Aorta (tissue), 5 donors: ENCODE measurements at regions not wholly inside any gene's neighbourhood (a gene's known extent, or its start where the extent isn't known, plus 50 kb on each side); places are given as distances from the start of the nearest gene placed in this dataset.

Experiments used
- ATAC-seq: fragments of 200-7000 bp; cut with Tn5 transposase; one replicate; pipeline ENCODE4 v1.9.1; 2022; ENCODE audit warnings: moderate library complexity; ENCODE audit not compliant: low FRiP score
- DNase-seq, 2 donors: peaks; one replicate each; pipeline ENCODE4 v3.0.0-alpha.2; 2020
- H3K27ac ChIP-seq, 2 donors: one replicate each; pipeline ENCODE4 v1.5.1; 2013; ENCODE audit warnings: low read length in 2 of 2, mild to moderate bottlenecking in 2 of 2, moderate library complexity in 2 of 2, control low read depth in 1 of 2, inconsistent platforms in 1 of 2, low read depth in 1 of 2
- H3K27me3 ChIP-seq, 2 donors: one replicate each; pipeline ENCODE4 v1.6.1; 2013; ENCODE audit warnings: control low read depth in 1 of 2, low read length in 1 of 2, mild to moderate bottlenecking in 1 of 2, moderate library complexity in 1 of 2; ENCODE audit not compliant: insufficient read depth in 2 of 2, control insufficient read depth in 1 of 2
- H3K36me3 ChIP-seq, 2 donors: one replicate each; pipeline ENCODE4 v1.6.1; 2013; ENCODE audit warnings: control low read depth in 1 of 2, low read length in 1 of 2, mild to moderate bottlenecking in 1 of 2; ENCODE audit not compliant: insufficient read depth in 2 of 2, control insufficient read depth in 1 of 2
- H3K4me1 ChIP-seq, 2 donors: one replicate each; pipeline ENCODE4 v1.6.1; 2013; ENCODE audit warnings: low read length in 2 of 2, control low read depth in 1 of 2, mild to moderate bottlenecking in 1 of 2, moderate library complexity in 1 of 2; ENCODE audit not compliant: insufficient read depth in 2 of 2, control insufficient read depth in 1 of 2
- H3K4me3 ChIP-seq, 2 donors: one replicate each; pipeline ENCODE4 v1.5.1; 2013; ENCODE audit warnings: low read length in 2 of 2, control low read depth in 1 of 2, mild to moderate bottlenecking in 1 of 2
- H3K9me3 ChIP-seq: one replicate; pipeline ENCODE4 v1.6.1; 2013; ENCODE audit warnings: mild to moderate bottlenecking, low read length; ENCODE audit not compliant: control insufficient read depth
- WGBS, 2 donors: extraction: QIAGEN DNeasy Blood & Tissue Kit; methylation state at CpG; one replicate each; pipeline ENCODE4 v1.1.7; 2013; 5-methylcytosine and 5-hydroxymethylcytosine counted together
- intact Hi-C, 2 donors: fragments of 100-400 bp; cut with DNase I; formaldehyde crosslinking; loops; one replicate each; pipeline versions ENCODE4 v1.14.2 to v1.15.0; 2022
- donor health status: healthy with polysubstance abuse.
- donor health status: Bipolar disorder and iron deficiency.
- donor health status: DM: no; HTN: no; CAD: no.
- donor health status: DM: no; HTN: no; CAD: no.
- donor health status: DM: yes; HTN: yes; CAD: no.

DNA sequence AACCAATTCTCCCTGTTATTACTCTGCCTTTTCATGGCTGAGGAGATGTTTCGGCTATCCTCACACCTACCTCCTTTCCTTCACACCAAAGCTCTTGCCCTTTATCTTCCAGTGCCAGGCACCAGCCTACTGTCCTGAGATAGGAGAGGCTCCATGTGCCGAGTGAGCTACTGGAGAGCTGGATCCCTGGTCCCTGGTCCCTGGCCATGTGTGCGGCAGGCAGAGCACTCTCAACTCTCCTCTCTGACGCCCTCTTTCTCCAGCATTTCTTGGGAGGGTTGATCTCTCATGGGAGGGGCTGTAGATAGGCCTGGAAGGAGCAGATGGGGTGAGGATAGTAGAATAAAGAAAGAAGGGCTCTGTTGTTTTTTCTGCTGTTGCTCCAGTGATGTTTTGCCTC, 277.1 kb upstream of the UMPS start:
- 79 to 88% methylated on average over 4 of the region's 4 CpGs for WGBS, 2 donors
- Histone ChIP-seq H3K27ac (no peak overlapping the region), H3K4me3 (no peak overlapping the region), H3K27me3 (no peaks in the 10 kb centered on the region), H3K9me3 (no peaks in the 10 kb centered on the region), H3K36me3 (peaks cover 8 to 15% of the 10 kb centered on the region in 2 donors), H3K4me1 (no peaks in the 10 kb centered on the region)
- ATAC-seq (no peak), DNase-seq (no peak)
- intact Hi-C loops = no loop called here

DNA sequence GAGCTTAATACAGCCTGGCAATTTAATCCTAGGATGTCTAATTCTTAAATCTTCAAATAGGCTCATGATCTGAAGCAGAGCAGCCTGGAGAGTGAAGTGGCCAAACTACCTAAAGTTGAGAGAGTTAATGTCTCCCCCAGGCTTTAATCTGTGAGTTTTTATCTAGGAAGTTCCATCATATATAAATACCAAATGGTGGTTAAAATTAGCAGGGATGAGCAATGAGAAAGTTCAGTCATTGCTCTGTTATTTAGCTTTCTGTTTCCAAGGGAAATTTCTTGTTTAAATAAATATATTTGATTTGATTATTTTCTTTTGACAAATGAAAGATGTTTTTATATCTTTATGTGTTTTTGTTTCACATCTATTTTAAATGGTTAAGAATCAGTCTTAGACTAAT, 274.4 kb upstream of the UMPS start:
- no peak for ATAC-seq
- intact Hi-C loops = loop anchor here in 1 of 2 donors (5.0 kb wide), 1 partner anchor 34 kb away; no protein-coding TSS in a partner anchor
- Histone ChIP-seq H3K36me3 (peaks cover 5 to 12% of the 10 kb centered on the region in 2 donors), H3K9me3 (no peaks in the 10 kb centered on the region), H3K4me1 (no peaks in the 10 kb centered on the region), H3K27ac (no peak overlapping the region), H3K4me3 (no peak overlapping the region), H3K27me3 (no peaks in the 10 kb centered on the region)
- DNase-seq = no peak

DNA sequence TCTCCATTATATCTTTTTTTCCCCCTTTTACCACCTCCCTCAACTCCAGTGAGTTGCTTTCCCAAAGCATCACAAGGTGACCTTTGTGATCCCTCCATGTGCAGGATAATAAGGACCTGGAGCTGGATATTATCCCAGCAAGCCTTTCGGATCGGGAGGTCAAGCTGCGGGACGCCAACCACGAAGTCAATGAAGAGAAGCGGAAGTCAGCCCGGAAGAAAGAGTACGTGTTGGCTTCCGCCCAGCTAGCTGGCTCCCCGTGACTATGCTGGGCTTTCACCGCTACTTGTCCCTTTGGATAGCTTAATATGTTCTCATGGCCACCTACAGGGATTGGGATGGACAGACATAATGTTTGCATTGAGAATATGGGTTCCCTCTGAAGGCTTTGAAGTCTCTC, 273.7 kb upstream of the UMPS start:
- no peaks in the 10 kb centered on the region for H3K4me1 ChIP-seq
- WGBS, 2 donors = 90 to 91% methylated on average over 11 of the region's 11 CpGs
- no peak for ATAC-seq

DNA sequence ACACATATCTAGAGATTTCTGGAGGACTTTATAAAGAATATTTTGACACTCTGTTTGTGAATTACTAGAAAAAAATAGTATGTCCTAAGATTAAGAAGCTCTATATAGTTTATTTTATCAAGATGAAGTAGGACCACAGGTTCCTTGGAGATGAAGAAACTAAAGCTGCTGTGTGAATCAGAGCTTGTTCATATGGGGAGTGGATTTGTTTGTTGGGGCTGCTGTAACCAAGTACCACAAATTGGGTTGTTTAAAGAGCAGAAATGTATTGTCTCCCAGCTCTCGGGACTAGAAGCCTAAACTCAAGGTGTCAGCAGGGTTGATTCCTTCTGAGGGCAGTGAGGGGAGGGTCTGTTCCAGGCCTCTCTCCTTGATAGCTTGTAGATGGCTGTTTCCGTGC, 270.6 kb upstream of the UMPS start:
- ATAC-seq (no peak), DNase-seq (no peak)
- intact Hi-C loops = loop anchor here (5.0 to 10.0 kb wide), 2 partner anchors 37 to 445 kb away; no protein-coding TSS in a partner anchor
- Histone ChIP-seq H3K4me3 (no peak overlapping the region), H3K27ac (peak overlapping the region in 1 of 2 donors; percentile 76), H3K36me3 (peaks cover 9% of the 10 kb centered on the region in 2 donors), H3K9me3 (no peaks in the 10 kb centered on the region), H3K4me1 (no peaks in the 10 kb centered on the region), H3K27me3 (no peaks in the 10 kb centered on the region)
- WGBS, 2 donors = 92 to 97% methylated on average over 2 of the region's 2 CpGs

More for the DNA sequence above, 273.7 kb upstream of the UMPS start:
- no peaks in the 10 kb centered on the region for H3K27me3 ChIP-seq
- DNase-seq = no peak
- intact Hi-C loops = loop anchor here in 1 of 2 donors (5.0 kb wide), 1 partner anchor 34 kb away; no protein-coding TSS in a partner anchor
- H3K9me3 ChIP-seq = no peaks in the 10 kb centered on the region
- no peak overlapping the region for H3K27ac ChIP-seq
- peaks cover 5 to 12% of the 10 kb centered on the region in 2 donors for H3K36me3 ChIP-seq
- H3K4me3 ChIP-seq = no peak overlapping the region

DNA sequence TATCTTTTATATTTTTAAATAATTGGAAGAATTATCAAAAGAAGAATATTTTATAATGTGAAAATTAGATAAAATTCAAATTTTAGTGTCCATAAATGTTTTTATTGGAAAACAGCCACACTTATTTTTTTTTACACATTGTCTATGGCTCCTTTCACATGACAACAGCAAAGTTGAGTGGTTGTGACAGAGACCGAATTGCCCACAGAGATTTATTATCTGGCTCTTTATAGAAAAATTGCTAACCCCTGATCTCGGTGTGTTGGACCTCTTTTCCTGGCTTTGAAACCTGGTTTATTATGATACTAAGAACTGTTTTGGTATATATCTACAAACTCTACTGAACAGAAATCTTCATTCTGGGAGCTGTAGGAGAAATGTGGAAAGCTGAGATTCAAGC, 269.1 kb upstream of the UMPS start:
- Histone ChIP-seq H3K36me3 (peaks cover 9 to 11% of the 10 kb centered on the region in 2 donors), H3K9me3 (no peaks in the 10 kb centered on the region), H3K27me3 (no peaks in the 10 kb centered on the region), H3K4me3 (no peak overlapping the region), H3K4me1 (no peaks in the 10 kb centered on the region), H3K27ac (no peak overlapping the region)
- intact Hi-C loops = loop anchor here in 1 of 2 donors (10.0 kb wide), 1 partner anchor 446 kb away; no protein-coding TSS in a partner anchor
- WGBS, 2 donors = 86 to 93% methylated on average over 2 of the region's 2 CpGs
- no peak for ATAC-seq
- no peak for DNase-seq

DNA sequence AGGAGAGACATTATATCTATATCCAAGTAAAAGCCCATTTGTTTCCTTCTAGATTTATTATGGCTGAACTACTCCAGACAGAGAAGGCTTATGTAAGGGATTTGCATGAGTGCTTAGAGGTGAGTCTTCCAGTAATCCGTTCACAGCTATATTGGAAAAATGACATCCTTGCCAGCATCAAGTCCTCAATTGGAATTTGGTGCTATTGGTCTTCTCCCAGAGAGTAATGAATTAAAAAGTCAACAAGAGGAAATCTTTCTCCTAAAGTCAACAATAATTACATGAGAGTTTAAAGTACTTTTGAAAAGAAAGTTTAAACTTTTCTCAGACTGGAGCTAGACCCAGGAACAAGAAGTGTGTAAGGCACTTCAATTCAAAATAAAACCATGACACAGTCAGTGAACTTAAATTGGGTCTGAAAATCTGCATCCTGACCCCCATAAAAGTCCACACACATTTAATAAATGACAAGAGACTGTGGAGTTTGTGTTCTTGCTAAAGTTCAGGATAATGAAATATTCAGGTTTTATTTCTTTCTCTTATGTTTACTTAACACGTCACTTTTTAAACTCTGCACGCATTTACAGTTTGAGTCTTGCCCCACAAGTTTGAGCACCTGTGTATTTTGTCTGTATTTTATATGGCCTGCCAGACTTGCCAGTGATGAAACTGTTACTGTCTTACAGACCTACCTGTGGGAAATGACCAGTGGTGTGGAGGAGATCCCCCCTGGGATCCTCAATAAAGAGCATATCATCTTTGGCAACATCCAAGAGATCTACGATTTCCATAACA, 268.2 kb upstream of the UMPS start:
- peaks cover 6 to 11% of the 10 kb centered on the region in 2 donors for H3K36me3 ChIP-seq
- H3K4me3 ChIP-seq = no peak overlapping the region
- WGBS, 2 donors = 65 to 68% methylated on average over 4 of the region's 4 CpGs
- no peaks in the 10 kb centered on the region for H3K9me3 ChIP-seq
- H3K27ac ChIP-seq = peak overlapping the region in 1 of 2 donors; percentile 28
- no peak for DNase-seq
- no peak for ATAC-seq
- no peaks in the 10 kb centered on the region for H3K4me1 ChIP-seq
- intact Hi-C loops = loop anchor here in 1 of 2 donors (10.0 kb wide), 1 partner anchor 447 kb away; no protein-coding TSS in a partner anchor
- no peaks in the 10 kb centered on the region for H3K27me3 ChIP-seq

DNA sequence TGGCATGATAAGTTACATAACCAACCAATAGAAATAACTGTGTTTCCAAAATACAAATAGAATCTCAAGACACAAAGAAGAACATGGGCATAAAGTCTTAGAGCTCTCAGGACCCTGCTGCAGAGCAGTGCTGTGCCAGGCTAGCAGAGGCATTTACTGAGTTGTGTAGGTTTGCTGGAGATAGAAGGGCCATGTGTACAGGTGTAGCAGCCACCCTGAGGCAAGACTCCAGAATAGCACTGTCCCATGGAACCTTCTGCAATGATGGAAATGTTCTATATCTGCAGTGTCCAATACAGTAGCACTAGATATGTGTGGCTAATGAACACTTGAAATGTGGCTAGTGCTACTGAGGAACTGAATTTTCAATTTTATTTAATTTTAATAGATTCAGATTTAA, 267.0 kb upstream of the UMPS start:
- intact Hi-C loops = loop anchor here in 1 of 2 donors (10.0 kb wide), 1 partner anchor 448 kb away; no protein-coding TSS in a partner anchor

DNA sequence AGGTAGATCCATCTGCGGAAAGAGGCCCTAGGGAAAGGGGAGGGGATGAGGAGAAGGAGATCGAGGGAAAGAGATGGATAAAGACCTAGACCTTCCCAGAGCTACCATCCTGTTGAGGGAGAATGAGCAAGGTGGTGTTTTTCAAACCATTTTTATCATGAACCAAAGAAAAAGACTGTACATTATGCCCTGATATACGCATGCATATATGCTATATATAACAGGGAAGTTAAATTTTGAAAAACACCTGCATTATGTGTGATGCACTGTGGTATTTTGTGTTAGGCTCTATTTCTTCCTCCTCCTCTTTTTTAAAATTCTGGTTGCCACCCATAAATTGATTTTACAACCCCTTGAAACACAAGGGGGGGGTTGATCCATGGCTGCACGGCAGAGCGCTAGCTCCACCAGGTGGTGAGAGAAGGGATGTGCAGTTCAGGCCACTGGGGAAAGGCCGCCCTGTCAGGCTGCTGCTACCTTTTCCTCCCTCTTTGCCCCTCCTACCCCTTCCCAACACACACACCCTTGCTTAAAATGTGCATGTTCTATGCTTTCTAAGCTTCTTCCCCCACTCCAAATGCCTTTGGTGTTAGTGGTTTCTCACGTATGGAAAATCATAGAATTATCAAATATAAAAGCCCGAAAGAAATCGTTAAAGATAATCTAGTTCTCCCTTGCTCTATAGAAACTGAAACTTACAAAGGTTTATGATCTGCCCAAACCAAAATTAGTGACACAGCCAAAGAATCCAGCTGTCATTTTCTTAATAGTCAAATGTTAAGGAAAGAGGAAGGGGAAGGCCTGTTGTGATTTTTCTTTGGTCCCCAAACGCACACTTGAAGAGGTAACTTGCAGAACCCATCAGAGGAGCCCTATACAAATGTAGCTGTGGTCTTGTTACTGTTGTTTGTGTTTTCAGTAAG, 262.0 kb upstream of the UMPS start:
- 63 to 64% methylated on average over 10 of the region's 10 CpGs for WGBS, 2 donors
- H3K27ac ChIP-seq = peak overlapping the region in 1 of 2 donors; percentile 3
- no peaks in the 10 kb centered on the region for H3K27me3 ChIP-seq
- peaks cover 4 to 6% of the 10 kb centered on the region in 2 donors for H3K36me3 ChIP-seq
- H3K4me3 ChIP-seq = no peak overlapping the region
- DNase-seq (peak in 1 of 2 donors; percentile 78), ATAC-seq (peak; percentile 80)
- H3K9me3 ChIP-seq = no peaks in the 10 kb centered on the region
- intact Hi-C loops = loop anchor here (2.0 to 10.0 kb wide), 3 partner anchors 117 to 453 kb away; no protein-coding TSS in a partner anchor
- no peaks in the 10 kb centered on the region for H3K4me1 ChIP-seq

More for the DNA sequence above, 267.0 kb upstream of the UMPS start:
- Histone ChIP-seq H3K4me3 (no peak overlapping the region), H3K27ac (peak overlapping the region in 1 of 2 donors; percentile 28), H3K4me1 (no peaks in the 10 kb centered on the region), H3K9me3 (no peaks in the 10 kb centered on the region), H3K27me3 (no peaks in the 10 kb centered on the region), H3K36me3 (peaks cover 5 to 11% of the 10 kb centered on the region in 2 donors)
- DNase-seq (no peak), ATAC-seq (no peak)
